ENCODE measurements at regions not wholly inside any gene's neighbourhood (a gene's known extent, or its start where the extent isn't known, plus 50 kb on each side); places are given as distances from the start of the nearest gene placed in this dataset.

DNA sequence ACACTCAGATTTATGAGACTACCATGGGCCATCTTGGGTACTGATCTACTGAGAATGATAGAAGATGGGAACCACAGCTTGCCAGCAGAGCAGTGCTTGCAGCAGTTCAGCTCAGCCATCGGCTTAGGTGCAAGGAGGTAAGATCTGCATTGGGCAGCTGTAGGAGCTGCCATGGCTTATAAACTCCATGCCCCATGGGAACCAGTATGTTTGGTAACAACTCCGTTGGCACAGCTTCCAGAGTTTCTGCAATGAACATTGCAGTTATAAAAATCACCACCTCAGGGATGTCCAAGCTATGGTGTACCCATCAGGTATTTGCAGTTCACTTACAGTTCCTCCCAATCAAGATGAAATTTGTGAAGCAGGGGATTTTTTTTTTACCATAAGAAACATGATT is 299.1 kb upstream of the ROPN1 start:
- Mint-ChIP-seq H3K36me3 (ENCODE audit: insufficient read depth) (no peaks in the 10 kb centered on the region), H3K27me3 (ENCODE audit: low read depth) (peaks cover 22% of the 10 kb centered on the region), H3K4me1 (ENCODE audit: low read depth) (no peaks in the 10 kb centered on the region), H3K4me3 (no peak overlapping the region), H3K9me3 (no peaks in the 10 kb centered on the region)
- ATAC-seq (no peak), DNase-seq (no peak)

DNA sequence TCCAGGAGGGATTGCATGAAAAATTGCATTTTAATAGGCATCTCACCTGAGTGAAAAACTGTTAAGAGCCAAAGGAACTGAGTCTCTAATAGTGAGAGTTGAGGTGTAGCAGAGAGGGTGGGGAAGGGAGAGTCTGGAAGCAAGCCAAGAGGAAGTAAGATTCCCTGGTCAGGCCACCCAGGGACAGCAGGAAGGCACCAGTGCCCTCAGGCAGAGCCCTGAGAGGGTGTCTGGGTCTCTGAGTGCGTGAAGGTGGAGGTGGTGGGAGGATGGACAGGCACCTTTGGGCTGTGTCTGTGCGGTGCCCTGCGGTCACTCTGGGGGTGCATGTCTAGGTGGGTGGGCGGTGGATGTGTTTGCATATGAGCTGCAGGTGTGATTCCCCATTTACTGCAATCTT is 300.4 kb upstream of the ROPN1 start:
- ATAC-seq (no peak), DNase-seq (no peak)
- H3K4me1 Mint-ChIP-seq (ENCODE audit: low read depth) = no peaks in the 10 kb centered on the region
- no peak overlapping the region for H3K4me3 Mint-ChIP-seq
- peaks cover 28% of the 10 kb centered on the region for H3K27me3 Mint-ChIP-seq (ENCODE audit: low read depth)
- no peaks in the 10 kb centered on the region for H3K36me3 Mint-ChIP-seq (ENCODE audit: insufficient read depth)
- no peaks in the 10 kb centered on the region for H3K9me3 Mint-ChIP-seq

DNA sequence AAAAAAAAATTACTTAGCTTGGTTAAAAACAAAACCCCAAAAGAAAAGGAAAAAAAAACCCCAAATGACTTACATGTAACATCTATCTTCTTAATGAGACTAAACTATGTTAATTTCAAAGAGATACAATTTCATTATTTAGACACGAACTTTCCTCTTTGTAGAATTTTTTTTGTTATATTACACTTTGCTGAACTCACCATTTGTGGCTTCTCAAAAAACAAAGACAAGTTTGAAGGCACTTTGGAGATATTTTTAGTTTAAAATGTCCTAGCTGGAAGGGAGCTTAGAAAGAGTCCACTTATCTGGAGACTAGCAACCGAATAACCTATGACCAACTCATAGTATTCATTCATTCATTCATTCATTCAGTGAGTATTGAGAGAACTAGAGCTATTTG is 301.7 kb upstream of the ROPN1 start:
- Mint-ChIP-seq H3K4me1 (ENCODE audit: low read depth) (no peaks in the 10 kb centered on the region), H3K4me3 (no peak overlapping the region), H3K36me3 (ENCODE audit: insufficient read depth) (no peaks in the 10 kb centered on the region), H3K27me3 (ENCODE audit: low read depth) (peaks cover 24% of the 10 kb centered on the region), H3K9me3 (no peaks in the 10 kb centered on the region)
- ATAC-seq = no peak
- no peak for DNase-seq

DNA sequence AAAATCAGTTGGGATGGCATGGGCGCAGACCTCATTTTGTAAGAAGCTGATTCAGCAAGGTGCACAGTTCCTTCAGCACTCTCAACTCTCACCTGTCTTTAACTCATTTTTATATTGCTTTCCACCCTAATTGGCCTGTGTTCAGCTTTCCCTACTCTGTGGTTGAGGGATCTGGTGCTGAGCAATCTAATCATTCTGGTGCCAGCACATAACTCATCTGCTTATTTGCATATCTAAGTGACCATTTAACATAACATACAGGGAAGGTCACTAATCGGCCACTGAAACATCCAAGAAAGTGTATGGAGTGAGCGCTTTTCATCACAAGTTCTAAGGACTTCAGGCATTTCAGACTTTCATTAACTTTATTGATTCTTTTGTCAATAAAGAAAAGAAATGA is 303.4 kb upstream of the ROPN1 start:
- peaks cover 15% of the 10 kb centered on the region for H3K27me3 Mint-ChIP-seq (ENCODE audit: low read depth)
- H3K4me1 Mint-ChIP-seq (ENCODE audit: low read depth) = no peaks in the 10 kb centered on the region
- ATAC-seq (no peak), DNase-seq (no peak)
- H3K4me3 Mint-ChIP-seq = no peak overlapping the region
- H3K36me3 Mint-ChIP-seq (ENCODE audit: insufficient read depth) = no peaks in the 10 kb centered on the region
- no peaks in the 10 kb centered on the region for H3K9me3 Mint-ChIP-seq

DNA sequence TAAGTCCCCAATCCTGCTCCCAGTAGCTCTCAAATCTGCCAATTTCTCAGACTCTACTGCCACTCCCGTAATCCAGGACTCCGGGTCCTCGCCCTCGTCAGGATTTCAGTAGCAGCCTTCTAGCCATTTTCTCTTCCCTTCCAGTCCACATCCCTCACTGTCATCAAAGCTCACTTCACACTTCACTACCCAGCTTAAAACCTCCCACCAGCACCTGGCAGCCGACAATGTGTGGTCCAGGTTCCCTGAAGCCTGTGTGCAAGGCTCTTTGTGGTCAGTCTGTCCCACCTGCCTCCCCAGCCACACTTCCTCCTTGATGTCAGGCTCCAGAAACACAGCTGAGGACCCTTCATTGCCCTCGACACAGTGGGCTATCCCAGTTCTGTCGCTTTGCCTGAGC is 304.5 kb upstream of the ROPN1 start:
- Mint-ChIP-seq H3K27me3 (ENCODE audit: low read depth) (peaks cover 15% of the 10 kb centered on the region), H3K9me3 (no peaks in the 10 kb centered on the region), H3K4me3 (no peak overlapping the region), H3K4me1 (ENCODE audit: low read depth) (no peaks in the 10 kb centered on the region), H3K36me3 (ENCODE audit: insufficient read depth) (no peaks in the 10 kb centered on the region)
- ATAC-seq (no peak), DNase-seq (no peak)

DNA sequence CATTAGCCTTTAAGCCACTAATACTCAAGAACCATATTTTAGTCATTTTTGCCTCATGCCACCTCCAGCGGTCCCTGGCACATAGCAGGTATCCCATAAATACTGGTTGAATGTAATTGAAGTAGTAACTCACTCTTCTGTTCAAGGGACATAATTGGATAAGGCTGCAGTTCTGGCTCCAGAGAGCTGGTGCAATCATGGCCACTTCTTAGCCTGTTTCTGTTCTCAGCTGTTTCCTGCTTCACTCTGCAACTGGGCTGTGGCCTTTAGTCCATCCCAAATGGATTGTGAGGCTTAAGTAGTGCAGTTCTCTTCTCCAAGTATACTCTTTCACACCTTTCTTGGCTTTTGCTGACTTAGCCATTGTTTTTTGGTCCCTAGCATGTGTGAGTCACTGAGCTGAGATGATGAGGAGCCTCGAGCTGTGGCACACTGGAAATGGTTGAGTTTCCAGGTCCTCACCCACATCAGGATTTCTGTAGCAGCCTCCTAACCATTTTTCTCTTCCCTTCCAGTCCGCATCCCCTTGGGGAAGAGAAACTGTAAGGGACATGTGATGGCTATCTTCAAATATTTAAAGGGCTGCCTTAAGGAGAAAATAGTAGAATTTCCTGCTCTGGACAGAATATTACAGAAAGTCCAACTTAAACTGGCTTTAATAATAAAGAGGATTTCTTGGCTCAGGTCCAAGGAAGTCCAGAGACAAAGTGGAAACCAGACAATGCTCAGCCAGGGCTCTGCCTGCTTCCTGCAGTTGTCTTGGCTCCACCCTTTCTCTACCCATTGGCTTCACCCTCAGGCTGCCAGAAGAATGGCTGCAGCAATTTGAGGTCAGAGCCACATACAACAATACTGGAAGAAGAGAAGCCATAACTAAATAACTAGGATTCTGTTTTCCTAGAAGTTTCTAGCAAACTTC is 305.4 kb upstream of the ROPN1 start:
- DNase-seq (no peak), ATAC-seq (no peak)
- Mint-ChIP-seq H3K4me3 (no peak overlapping the region), H3K4me1 (ENCODE audit: low read depth) (no peaks in the 10 kb centered on the region), H3K27me3 (ENCODE audit: low read depth) (peaks cover 14% of the 10 kb centered on the region), H3K9me3 (no peaks in the 10 kb centered on the region), H3K36me3 (ENCODE audit: insufficient read depth) (no peaks in the 10 kb centered on the region)

DNA sequence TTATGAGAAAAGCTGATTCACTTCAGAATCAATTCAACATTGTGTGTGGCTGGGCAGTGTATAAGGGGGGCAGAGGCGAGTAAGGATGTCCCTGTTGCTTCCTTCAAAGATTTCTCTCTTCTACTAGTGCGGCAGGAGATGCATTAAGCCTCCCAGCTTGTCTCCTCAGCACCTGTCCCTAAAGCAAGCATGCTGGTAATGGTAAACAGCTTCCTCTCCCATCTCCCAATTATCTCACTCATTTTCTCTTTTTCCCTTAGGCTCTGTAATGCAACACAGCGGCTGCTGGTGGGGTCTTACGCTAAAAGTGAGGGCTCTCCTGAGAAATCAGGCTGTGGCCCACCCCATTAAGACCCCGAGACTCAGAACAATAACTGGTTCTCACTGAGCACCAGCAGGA is 306.4 kb upstream of the ROPN1 start:
- no peak for DNase-seq
- Mint-ChIP-seq H3K9me3 (no peaks in the 10 kb centered on the region), H3K27me3 (ENCODE audit: low read depth) (peaks cover 11% of the 10 kb centered on the region), H3K4me1 (ENCODE audit: low read depth) (no peaks in the 10 kb centered on the region), H3K4me3 (no peak overlapping the region), H3K36me3 (ENCODE audit: insufficient read depth) (no peaks in the 10 kb centered on the region)
- no peak for ATAC-seq

DNA sequence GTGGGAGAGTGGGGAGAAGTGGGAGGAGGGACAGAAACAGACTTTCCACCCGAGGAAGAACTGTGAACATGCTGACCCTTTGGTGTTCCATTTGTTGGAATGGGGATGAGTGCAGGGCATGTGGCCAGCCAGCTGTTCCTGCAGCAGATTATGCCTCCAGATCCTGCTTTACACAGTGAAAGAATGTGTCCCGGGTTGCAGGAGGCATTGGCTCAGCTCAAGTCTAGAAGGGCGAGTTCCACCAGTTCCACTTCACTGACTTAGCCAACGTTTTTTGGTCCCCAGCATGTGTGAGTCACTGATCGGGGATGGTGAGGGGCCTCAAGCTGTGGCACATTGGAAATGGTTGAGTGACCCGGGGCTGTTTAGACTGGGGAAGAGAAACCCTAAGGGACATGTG is 307.0 kb upstream of the ROPN1 start:
- H3K36me3 Mint-ChIP-seq (ENCODE audit: insufficient read depth) = no peaks in the 10 kb centered on the region

DNA sequence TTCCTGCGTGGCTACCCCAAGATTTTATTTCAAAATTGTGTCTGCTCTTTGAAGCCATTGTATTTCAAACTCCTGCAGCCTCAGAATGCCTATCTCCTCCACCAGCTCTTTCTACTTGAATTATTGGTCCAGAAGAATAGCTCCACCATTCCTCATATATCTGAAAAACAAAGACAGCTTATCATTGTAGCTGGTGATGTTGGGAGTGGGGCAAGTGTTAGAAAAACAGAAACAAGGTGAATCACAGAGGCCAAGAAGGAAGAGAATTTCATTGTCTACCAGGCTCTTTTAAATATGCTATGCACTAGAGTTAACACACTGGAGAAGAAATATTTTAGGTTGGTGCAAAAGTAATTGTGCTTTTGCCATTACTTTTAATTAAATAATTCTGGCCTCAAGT is 307.9 kb upstream of the ROPN1 start:
- ATAC-seq (no peak), DNase-seq (no peak)
- Mint-ChIP-seq H3K4me1 (ENCODE audit: low read depth) (no peaks in the 10 kb centered on the region), H3K36me3 (ENCODE audit: insufficient read depth) (no peaks in the 10 kb centered on the region), H3K27me3 (ENCODE audit: low read depth) (peaks cover 9% of the 10 kb centered on the region), H3K4me3 (no peak overlapping the region), H3K9me3 (no peaks in the 10 kb centered on the region)

More for the DNA sequence above, 307.0 kb upstream of the ROPN1 start:
- peaks cover 9% of the 10 kb centered on the region for H3K27me3 Mint-ChIP-seq (ENCODE audit: low read depth)
- no peak overlapping the region for H3K4me3 Mint-ChIP-seq
- no peaks in the 10 kb centered on the region for H3K9me3 Mint-ChIP-seq
- DNase-seq (no peak), ATAC-seq (no peak)
- no peaks in the 10 kb centered on the region for H3K4me1 Mint-ChIP-seq (ENCODE audit: low read depth)

DNA sequence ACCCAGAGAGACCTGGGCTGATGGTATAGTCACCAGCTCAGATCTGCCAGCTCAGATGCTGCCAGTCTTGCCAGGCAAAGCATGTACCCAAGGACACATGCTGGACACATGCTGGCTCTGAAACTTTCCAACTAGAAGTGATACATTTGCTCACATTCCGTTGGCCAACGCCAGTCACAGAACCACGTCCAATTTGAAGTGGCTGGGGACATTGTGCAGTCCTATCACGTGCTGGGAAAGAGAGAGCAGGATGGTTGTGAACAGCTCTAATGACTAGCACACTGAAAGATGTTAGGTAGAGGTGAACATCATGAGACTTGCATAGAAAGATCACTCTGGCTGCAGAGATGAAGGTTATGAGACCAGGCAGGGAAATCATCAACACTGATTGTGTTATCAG is 308.5 kb upstream of the ROPN1 start:
- Mint-ChIP-seq H3K27me3 (ENCODE audit: low read depth) (peaks cover 9% of the 10 kb centered on the region), H3K9me3 (peaks cover 1% of the 10 kb centered on the region), H3K4me3 (no peak overlapping the region), H3K36me3 (ENCODE audit: insufficient read depth) (no peaks in the 10 kb centered on the region), H3K4me1 (ENCODE audit: low read depth) (no peaks in the 10 kb centered on the region)
- DNase-seq = no peak
- no peak for ATAC-seq

DNA sequence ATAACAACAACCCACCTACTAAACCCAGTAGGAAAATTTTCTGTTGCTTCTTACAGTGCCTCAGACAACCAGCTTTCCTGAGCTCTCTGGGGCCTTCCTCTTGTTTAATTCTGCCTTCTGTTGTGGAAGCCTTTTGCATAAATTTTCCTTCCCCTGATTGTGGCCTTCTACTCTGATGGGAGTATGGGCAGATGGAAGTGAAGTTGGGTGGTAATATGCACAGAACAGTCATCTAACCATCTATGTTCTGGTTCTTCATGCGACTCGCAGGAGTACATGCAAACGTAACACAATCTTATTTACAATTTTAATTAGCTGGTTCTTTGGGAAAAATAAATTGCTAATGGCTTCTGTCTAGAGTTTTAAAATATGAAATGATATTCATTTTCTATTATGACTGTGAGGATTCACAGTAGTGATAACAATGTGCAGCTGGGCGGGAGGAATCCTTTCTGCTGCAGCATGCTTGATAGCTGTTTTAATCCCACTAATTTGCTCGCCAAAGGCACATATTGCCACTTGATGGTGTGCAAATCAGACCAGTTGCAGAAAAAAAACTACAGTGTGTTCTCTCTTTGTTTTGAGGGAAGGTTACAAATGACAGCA is 311.5 kb upstream of the ROPN1 start:
- Mint-ChIP-seq H3K9me3 (peaks cover 21% of the 10 kb centered on the region), H3K4me1 (ENCODE audit: low read depth) (no peaks in the 10 kb centered on the region), H3K27me3 (ENCODE audit: low read depth) (peaks cover 4% of the 10 kb centered on the region), H3K4me3 (no peak overlapping the region), H3K36me3 (ENCODE audit: insufficient read depth) (no peaks in the 10 kb centered on the region)
- ATAC-seq = no peak
- no peak for DNase-seq

DNA sequence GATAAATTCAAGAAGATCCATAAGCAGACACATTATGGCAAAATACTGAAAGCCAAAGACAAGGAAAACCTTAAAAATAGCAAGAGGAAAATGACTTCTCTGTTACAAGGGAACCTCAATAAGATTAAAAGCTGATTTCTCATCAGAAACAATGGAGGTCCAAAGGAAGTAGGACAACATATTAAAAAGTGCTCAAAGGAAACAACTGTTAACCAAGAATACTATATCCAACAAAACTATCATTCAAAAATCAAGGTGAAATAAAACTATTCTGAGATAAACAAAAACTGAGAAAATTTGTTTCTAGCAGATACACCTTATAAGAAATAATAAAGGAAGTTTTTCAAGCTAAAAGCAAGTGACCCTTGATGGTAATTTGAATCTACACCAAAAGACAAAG is 314.7 kb upstream of the ROPN1 start:
- ATAC-seq (no peak), DNase-seq (no peak)
- H3K9me3 Mint-ChIP-seq = peaks cover 27% of the 10 kb centered on the region
- no peaks in the 10 kb centered on the region for H3K36me3 Mint-ChIP-seq (ENCODE audit: insufficient read depth)
- peaks cover under 1% of the 10 kb centered on the region for H3K27me3 Mint-ChIP-seq (ENCODE audit: low read depth)
- no peaks in the 10 kb centered on the region for H3K4me1 Mint-ChIP-seq (ENCODE audit: low read depth)
- H3K4me3 Mint-ChIP-seq = no peak overlapping the region

DNA sequence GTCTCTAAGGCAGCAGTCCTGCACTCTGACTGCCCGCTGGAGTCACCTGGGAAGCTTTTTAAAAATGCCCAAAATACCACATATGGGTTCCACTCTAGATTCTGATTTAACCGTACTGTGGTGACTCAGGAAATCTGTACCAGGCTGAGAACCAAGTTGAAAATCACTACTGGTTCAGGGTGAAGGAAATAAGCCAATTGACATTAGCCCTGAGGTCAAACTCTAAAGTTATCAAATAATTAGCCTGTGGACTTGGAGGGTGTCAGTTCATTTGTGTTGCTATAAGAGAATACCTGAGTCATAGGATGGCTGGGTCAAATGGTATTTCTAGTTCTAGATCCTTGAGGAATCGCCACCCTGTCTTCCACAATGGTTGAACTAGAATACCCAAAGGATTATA is 321.7 kb upstream of the ROPN1 start:
- no peak for ATAC-seq
- DNase-seq = no peak
- peaks cover 6% of the 10 kb centered on the region for H3K27me3 Mint-ChIP-seq (ENCODE audit: low read depth)
- no peaks in the 10 kb centered on the region for H3K36me3 Mint-ChIP-seq (ENCODE audit: insufficient read depth)
- H3K9me3 Mint-ChIP-seq = peaks cover 10% of the 10 kb centered on the region
- H3K4me3 Mint-ChIP-seq = no peak overlapping the region
- H3K4me1 Mint-ChIP-seq (ENCODE audit: low read depth) = no peaks in the 10 kb centered on the region

DNA sequence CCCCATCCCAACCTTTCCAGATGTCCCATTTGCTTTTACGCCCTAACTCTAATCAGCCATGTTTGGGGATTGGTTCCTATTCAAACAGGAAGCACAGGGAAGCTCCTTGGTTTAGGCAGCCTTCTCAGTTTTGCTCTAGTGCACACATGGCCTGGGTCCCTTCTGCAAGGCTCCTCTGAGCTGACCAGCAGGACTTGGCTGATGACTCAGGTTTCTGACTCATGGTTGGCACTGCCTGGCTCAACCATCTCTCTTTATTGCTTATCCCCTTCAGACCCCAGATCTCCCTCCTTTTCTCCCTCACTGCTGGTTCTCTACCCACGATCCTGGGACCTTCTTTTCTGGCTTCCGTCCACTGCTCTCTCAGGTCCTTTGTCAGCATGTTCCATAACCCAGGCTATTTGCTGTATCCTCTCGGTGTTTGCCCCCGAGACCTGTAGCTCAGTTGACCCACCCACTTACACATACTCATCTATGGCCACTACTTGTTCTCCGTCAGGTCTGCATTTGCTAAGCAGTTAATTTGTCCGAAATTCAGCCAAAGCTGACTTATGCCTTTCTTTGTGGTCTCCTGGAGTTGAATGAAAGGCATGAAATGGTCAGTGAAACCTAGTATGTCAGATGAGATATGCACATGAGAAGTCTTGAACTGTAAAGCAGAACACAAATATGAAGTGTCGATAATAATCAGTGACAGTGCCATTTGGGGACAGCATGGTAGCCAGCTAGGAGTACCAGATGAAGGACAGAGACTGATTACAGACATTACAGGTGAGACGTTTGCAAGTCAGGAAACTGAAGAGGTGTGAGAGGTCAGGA is 323.5 kb upstream of the ROPN1 start:
- Mint-ChIP-seq H3K27me3 (ENCODE audit: low read depth) (peaks cover 6% of the 10 kb centered on the region), H3K4me3 (no peak overlapping the region), H3K4me1 (ENCODE audit: low read depth) (no peaks in the 10 kb centered on the region), H3K36me3 (ENCODE audit: insufficient read depth) (no peaks in the 10 kb centered on the region), H3K9me3 (peaks cover 4% of the 10 kb centered on the region)
- ATAC-seq = no peak
- no peak for DNase-seq

DNA sequence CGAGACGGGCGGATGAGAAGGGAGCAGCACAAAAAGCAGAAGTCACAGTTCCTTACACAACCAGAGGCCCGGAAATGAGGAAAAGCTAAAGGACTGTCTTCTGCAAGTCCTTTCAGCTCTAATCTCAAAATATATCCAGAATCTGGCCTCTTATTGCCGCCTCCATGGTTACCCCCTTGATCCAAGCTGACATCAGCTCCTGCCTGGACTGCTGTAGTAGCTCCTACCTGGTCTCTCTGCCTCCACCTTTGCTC is 324.0 kb upstream of the ROPN1 start:
- Mint-ChIP-seq H3K36me3 (ENCODE audit: insufficient read depth) (no peaks in the 10 kb centered on the region), H3K4me3 (no peak overlapping the region), H3K4me1 (ENCODE audit: low read depth) (no peaks in the 10 kb centered on the region), H3K9me3 (peaks cover 4% of the 10 kb centered on the region), H3K27me3 (ENCODE audit: low read depth) (peaks cover 6% of the 10 kb centered on the region)
- DNase-seq (no peak), ATAC-seq (no peak)
